NCI-H128 (cell line): ENCODE measurements at regions not wholly inside any gene's neighbourhood (a gene's known extent, or its start where the extent isn't known, plus 50 kb on each side); places are given as distances from the start of the nearest gene placed in this dataset.
"Not testable (repeated sequence)": the region's sequence is repeated elsewhere in the genome, so short reads cannot be mapped to it uniquely, and the experiment has no call there.

Experiments
- DNase-seq: peaks from one replicate; lab custom pipeline; 2025; ENCODE audit not compliant: unreplicated experiment; lab: John Stamatoyannopoulos, UW

DNA sequence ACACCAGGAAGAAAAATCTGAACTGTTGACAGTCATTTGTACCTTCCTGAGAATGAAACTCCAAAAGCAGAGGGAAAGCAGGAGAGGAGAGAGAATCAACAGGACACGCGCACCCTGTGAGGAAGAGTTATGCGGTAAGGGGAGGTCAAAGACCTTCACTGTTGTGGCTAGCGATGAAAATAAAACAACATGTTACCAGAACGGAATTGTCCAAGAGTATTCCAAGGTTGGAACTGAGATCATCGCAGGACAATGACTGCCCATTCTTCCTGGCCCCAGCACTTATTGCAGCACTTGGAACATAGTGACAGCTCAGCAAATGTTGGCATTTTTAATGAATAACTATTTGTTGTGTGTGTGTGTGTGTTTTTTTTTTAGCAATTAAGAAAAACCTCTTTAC lies 176.0 kb upstream of the TSC22D1 start:
- no peak for DNase-seq

DNA sequence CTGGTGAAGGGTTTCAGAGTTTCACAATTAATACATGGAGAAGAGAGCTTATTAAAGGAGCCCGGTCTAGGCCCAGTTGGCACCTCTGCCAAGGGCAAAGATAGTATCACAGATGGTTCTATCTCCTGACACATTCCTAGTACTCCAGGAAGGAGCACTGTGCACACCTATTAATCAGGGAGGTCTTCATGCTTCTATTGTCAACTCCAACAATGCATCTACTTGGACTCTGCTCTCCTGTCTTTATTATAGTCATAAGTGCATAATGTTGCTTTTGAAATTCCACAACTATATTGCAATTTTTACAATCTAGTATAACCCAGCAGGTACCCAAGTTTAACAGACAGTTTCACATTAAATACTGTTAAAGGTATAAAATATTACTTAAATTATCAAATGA lies 174.5 kb upstream of the TSC22D1 start:
- DNase-seq: no peak

GRCh38 chr13:44749906-44750305 lies 173.8 kb upstream of the TSC22D1 start:
- no peak for DNase-seq

DNA sequence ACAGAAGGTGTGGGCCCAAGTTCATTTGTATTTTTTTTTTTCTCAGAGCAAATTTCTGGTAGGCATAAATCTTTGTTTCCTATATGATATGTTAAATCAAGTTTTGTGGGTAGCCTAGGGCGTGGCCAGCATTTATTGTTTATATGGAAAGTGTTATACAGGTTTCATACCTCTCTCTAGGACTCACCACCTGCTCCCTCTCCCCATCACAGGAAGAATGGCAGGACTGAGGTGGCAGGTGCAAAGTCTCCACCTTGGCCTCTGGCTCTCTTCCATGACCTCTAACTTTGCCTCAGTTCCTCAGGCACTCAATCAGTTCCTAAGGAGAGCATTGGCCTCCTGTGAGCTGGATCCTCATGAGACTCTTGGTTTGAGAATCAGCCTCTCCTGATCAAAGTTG lies 172.3 kb upstream of the TSC22D1 start:
- DNase-seq: no peak

GRCh38 chr13:44747179-44747578 lies 171.0 kb upstream of the TSC22D1 start:
- DNase-seq: no peak

GRCh38 chr13:44746690-44747089 lies 170.6 kb upstream of the TSC22D1 start:
- DNase-seq: no peak

DNA sequence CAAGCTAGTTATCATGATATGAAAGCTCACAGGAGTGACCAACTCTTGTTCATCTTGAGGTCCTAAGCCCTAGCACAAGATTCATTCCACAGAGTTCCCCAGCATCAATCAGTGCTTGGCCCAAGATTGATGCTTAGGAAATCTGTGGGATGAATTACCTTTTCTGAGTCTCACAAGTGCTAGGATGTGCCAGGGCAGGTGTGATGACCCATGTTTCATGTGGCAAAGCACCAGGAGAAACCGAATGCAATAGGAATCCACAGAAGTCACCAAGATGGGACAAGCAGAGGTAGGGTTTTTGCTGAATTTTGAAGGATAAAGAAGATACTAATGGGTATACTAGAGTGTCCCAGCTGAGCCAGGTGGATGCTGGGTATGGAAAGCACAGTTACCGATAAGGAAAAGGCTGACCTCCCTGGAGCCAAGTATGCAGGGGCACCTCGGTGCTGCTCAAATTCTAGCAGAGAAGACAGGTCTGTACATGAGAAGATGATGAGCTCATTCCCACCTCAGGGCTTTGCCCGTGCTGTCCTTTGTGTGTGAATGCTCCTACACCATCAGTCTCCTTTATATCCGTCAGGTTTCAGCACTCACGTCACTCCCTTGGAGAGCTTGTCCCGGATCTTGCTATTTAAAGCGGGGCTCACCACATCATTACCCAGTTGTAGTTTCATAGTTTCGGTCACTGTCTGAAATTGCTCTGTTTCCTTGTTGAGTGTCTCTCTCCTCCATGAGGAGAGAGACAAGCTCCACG lies 168.9 kb upstream of the TSC22D1 start:
- DNase-seq: no peak

DNA sequence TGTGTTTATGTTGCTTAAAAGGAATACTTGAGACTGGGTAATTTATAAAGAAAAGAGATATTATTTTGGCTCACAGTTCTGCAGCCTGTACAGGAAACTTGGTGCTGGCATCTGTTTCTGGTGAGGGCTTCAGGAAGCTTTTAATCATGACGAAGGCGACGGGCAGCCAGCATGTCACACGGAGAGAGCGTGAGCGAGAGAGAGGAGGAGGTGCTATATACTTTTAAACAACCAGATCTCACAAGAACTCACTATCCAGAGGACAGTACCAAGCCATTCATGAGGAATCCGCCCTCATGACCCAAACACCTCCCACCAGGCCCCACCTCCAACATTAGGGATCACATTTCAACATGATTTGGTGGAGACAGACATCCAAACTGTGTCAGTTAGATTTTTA lies 163.4 kb upstream of the TSC22D1 start:
- DNase-seq: no peak

DNA sequence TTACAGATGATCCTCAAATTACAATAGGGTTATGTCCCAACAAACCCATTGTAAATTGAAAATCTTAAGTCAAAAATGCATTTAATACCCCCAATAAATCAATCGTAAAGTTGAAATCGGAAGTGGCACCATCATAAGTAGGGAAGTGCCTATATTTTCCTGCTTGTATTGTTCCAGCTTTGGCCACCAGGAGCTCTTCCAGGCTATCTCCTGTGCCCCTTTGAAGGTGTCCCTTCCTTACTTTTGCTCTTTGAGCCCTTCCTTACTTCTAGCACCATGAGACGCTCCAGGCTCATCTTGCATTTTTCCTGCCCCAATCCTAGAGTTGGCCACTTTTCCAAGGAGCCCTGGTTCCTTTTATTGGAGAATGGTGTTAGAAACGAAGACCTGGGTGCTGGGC lies 163.0 kb upstream of the TSC22D1 start:
- DNase-seq: no peak

- no peak for DNase-seq
Measured at GRCh38 chr13:44738463-44738862, 162.3 kb upstream of the TSC22D1 start.

- no peak for DNase-seq
Measured at GRCh38 chr13:44735806-44736205, 159.7 kb upstream of the TSC22D1 start.

GRCh38 chr13:44734201-44734707 lies 158.1 kb upstream of the TSC22D1 start:
- no peak for DNase-seq

DNA sequence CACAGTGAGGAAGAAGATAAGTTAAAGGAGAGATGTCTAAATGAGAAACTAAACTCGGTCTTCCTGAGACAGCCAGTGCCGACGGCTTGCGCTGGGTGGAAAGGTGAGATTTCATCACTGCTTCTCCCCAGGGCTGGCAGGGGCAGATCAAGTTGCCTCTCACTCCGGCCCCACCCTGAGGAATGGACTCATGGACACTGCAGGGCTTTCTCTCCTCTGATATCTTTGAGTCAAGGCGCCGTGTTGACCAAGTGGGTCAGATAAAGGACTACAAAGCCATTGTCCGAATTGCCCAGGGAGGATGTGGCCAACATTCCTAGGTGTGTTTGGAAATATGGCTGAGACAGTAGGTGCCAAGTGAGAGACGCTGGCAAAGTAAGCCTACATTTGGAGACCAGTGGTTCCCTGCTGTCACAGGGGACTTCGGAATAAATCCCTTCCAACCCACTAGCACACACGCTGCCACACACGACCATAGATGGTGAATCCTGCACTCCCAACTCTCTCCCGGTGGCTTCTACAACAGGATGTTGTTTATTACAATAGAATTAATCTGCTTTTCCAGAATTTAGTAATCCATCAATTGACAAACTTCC lies 156.5 kb upstream of the TSC22D1 start:
- no peak for DNase-seq

DNA sequence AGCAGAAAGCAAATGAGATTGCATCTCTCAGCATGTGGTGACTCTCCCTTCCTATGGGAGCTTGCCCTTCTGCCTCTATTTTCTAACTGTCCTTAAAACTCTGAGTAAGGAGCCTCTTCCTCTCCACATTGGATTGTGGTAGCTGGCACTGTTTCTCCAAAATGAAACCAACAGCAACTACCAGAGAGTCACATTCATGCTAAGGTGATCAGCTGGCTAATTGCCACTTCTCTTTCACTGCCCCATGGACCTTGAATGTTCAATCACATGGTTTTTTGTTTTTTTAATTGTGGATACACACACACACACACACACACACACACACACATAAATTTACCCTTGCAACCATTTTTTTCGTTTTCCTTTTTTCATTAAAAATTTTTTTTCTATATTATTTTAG lies 154.7 kb upstream of the TSC22D1 start:
- DNase-seq: no peak

- DNase-seq: no peak
Measured at GRCh38 chr13:44730099-44730498, 154.0 kb upstream of the TSC22D1 start.

DNA sequence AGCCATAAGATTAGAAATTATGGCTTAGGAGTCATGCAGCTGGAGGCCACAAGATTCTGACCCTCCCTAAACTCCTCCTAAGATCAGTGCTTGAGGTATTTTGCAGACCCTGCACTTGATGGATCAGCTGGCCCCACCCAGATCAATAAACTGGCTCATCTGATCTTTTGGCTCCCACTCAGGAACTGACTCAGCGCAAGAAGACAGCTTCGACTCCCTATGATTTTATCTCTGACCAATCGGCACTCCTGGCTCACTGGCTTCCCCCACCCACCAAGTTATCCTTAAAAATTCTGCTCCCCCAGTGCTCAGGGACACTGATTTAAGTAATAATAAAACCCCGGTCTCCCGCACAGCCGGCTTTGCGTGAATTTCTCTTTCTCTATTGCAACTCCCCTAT lies 151.5 kb upstream of the TSC22D1 start:
- DNase-seq: not testable (repeated sequence)

DNA sequence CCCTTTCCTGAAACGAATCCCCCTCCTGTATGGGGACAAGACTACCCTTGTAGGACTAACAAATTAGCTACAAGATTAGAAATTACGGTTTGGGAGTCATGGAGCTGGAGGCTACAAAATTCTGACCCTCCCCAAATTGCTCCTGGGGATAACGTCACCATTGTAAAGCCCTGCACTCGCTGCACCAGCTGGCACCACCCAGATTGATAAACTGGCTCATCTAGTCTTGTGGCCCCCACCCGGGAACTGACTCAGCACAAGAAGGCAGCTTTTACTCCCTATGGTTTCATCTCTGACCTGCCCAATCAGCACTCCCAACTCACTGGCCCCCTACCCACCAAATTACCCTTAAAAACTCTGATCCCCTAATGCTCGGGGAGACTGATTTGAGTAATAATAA lies 150.6 kb upstream of the TSC22D1 start:
- no peak for DNase-seq

GRCh38 chr13:44726214-44726613 lies 150.1 kb upstream of the TSC22D1 start:
- no peak for DNase-seq

GRCh38 chr13:44719857-44720671 lies 143.9 kb upstream of the TSC22D1 start:
- no peak for DNase-seq

GRCh38 chr13:44718467-44718866 lies 142.3 kb upstream of the TSC22D1 start:
- DNase-seq: no peak

DNA sequence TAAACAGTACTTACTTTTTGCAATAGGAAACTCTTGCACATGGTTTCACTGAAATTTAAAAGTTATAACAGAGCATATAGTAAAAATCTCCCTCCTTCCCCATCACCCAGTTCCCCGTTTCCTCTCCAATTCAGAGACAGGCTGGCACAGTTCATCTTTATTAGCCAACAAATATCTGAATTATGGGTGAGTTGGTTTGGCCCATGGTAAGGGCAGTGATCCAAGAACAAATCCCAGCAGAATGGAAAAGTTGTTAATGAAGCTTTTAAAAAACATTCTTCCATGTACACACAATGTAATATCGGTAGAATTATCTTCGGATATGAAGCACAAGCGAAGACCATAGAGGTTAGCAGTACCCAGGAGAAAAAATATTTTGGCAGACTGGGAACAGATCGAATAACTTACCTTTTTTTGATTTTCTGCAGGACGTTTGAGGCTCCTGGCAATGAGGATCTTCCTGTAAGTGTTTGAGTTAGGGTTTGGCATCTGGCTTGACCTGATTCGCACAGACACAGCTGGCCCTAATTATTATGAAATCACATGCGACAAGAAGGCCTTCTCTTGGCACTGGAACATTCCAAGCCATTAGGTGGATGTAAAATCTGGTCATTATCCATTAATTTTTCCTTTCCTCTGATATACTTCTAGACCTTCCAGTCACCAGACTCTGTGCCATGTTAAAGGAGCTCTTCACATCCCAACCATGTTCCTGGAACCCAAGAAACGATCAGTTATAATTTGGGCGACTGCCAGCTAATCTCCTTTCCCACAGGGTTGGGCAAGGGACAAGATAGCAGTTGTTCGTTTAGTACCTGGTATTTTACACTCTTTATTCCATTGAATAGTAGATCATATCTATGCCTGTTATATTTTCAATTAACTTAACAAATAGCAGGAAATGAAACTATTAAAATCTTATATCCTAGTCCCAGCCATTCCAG lies 139.4 kb upstream of the TSC22D1 start:
- no peak for DNase-seq
